Astrocyte of the hippocampus (primary cell): ENCODE measurements at regions not wholly inside any gene's neighbourhood (a gene's known extent, or its start where the extent isn't known, plus 50 kb on each side); places are given as distances from the start of the nearest gene placed in this dataset.
"Not testable (repeated sequence)": the region's sequence is repeated elsewhere in the genome, so short reads cannot be mapped to it uniquely, and the experiment has no call there.

ENCODE experiments used
- DNase-seq: peaks from one replicate; pipeline ENCODE4 v3.0.0; 2011; ENCODE audit warnings: low read depth, low spot score

- no peak for DNase-seq
Observed at GRCh38 chr2:84052043-84052442, 407.0 kb downstream of the SUCLG1 start.

- no peak for DNase-seq
Observed at GRCh38 chr2:84048964-84049363, 410.1 kb downstream of the SUCLG1 start.

- no peak for DNase-seq
Observed at GRCh38 chr2:84041506-84041905, 417.6 kb downstream of the SUCLG1 start.

GRCh38 chr2:84040281-84040680 lies 418.8 kb downstream of the SUCLG1 start:
- no peak for DNase-seq

- peak; percentile 56 for DNase-seq
Observed at GRCh38 chr2:84038866-84039265, 420.2 kb downstream of the SUCLG1 start.

GRCh38 chr2:84033347-84033974 lies 425.6 kb downstream of the SUCLG1 start:
- no peak for DNase-seq

- no peak for DNase-seq
Observed at GRCh38 chr2:84031312-84032050, 427.6 kb downstream of the SUCLG1 start.

GRCh38 chr2:84029903-84030575 lies 429.0 kb downstream of the SUCLG1 start:
- no peak for DNase-seq

- no peak for DNase-seq
Observed at GRCh38 chr2:84026818-84027217, 432.3 kb downstream of the SUCLG1 start.

- DNase-seq = peak; percentile 77
Observed at GRCh38 chr2:84022810-84023431, 436.2 kb downstream of the SUCLG1 start.

GRCh38 chr2:84017010-84017409 lies 442.1 kb downstream of the SUCLG1 start:
- no peak for DNase-seq

GRCh38 chr2:84016183-84016582 lies 442.9 kb downstream of the SUCLG1 start:
- no peak for DNase-seq

GRCh38 chr2:83997889-83998288 lies 461.2 kb downstream of the SUCLG1 start:
- DNase-seq = no peak

- no peak for DNase-seq
Observed at GRCh38 chr2:83994633-83995179, 464.4 kb downstream of the SUCLG1 start.

- no peak for DNase-seq
Observed at GRCh38 chr2:83993873-83994632, 465.0 kb downstream of the SUCLG1 start.

GRCh38 chr2:83991992-83992391 lies 467.1 kb downstream of the SUCLG1 start:
- DNase-seq = peak; percentile 62

GRCh38 chr2:83990636-83991035 lies 468.4 kb downstream of the SUCLG1 start:
- peak; percentile 7 for DNase-seq

- DNase-seq = not testable (repeated sequence)
Observed at GRCh38 chr2:83976628-83977027, 482.5 kb downstream of the SUCLG1 start.

- DNase-seq = peak; percentile 47
Observed at GRCh38 chr2:83972128-83972527, 487.0 kb downstream of the SUCLG1 start.

GRCh38 chr2:83971547-83971946 lies 487.5 kb downstream of the SUCLG1 start:
- peak; percentile 26 for DNase-seq

- no peak for DNase-seq
Observed at GRCh38 chr2:83970217-83970929, 488.7 kb downstream of the SUCLG1 start.
